A549 (cell line): ENCODE measurements at regions not wholly inside any gene's neighbourhood (a gene's known extent, or its start where the extent isn't known, plus 50 kb on each side); places are given as distances from the start of the nearest gene placed in this dataset.

ENCODE experiments used
- ATAC-seq, 2 experiments: fragments of 200-7000 bp in 1 of 2; fragments of >200 bp in 1 of 2; cut with Nextera tagmentation in 1 of 2; cut with Tn5 transposase in 1 of 2; 3 replicates each; pipeline versions ENCODE4 v1.8.0 to v1.9.1; 2018 to 2020; ENCODE audit warnings: mild to moderate bottlenecking in 1 of 2, moderate library complexity in 1 of 2
- CTCF ChIA-PET: fragments of 300-600 bp; sonication (Branson Sonifier 250); formaldehyde crosslinking; extraction: SDS; loops from one replicate; lab custom pipeline; 2021; ENCODE audit warnings: antibody characterized with exemption, inconsistent platforms; lab: Yijun Ruan, JAX
- POLR2A ChIA-PET: fragments of 350-600 bp; formaldehyde crosslinking; extraction: SDS; loops from one replicate; lab custom pipeline; 2021; ENCODE audit warnings: antibody characterized with exemption, inconsistent platforms; lab: Yijun Ruan, JAX
- DNase-seq, 2 experiments: peaks; one replicate each; pipeline versions ENCODE4 v3.0.0 to v3.0.0-alpha.2; 2011 to 2016; ENCODE audit warnings: low read depth in 1 of 2, low spot score in 1 of 2
- FAIRE-seq: peaks from 2 replicates; lab custom pipeline; 2011; peaks lifted over from hg19 to GRCh38; lab: Jason Lieb, UNC
- H3K27ac ChIP-seq, 2 experiments: fragments of >200 bp; sonication (Bioruptor Twin); formaldehyde crosslinking; 3 replicates each; pipeline ENCODE4 v1.5.1; 2016 to 2017
- H3K4me1 ChIP-seq: fragments of >200 bp; sonication (Bioruptor Twin); formaldehyde crosslinking; 3 replicates; pipeline ENCODE4 v1.6.1; 2016
- H3K4me2 ChIP-seq: fragments of >200 bp; sonication (Bioruptor Twin); formaldehyde crosslinking; 3 replicates; pipeline ENCODE4 v1.6.1; 2016
- H3K4me3 ChIP-seq: fragments of >200 bp; sonication (Bioruptor Twin); formaldehyde crosslinking; 3 replicates; pipeline ENCODE4 v1.5.1; 2016
- H3K9me3 ChIP-seq: fragments of >200 bp; sonication (Bioruptor Twin); formaldehyde crosslinking; 3 replicates; pipeline ENCODE4 v1.6.1; 2016
- ATOH8 ChIP-seq: fragments of 250-450 bp; sonication (Bioruptor Pico); IDR thresholded peaks from 2 replicates; pipeline ENCODE4 v1.5.0; 2020; ENCODE audit warnings: low read depth, mild to moderate bottlenecking, moderate library complexity
- BCL3 ChIP-seq: fragments of >200 bp; sonication (Bioruptor Twin); formaldehyde crosslinking; IDR thresholded peaks from 3 replicates; pipeline ENCODE4 v1.6.1; 2016
- BHLHE40 ChIP-seq: IDR thresholded peaks from 2 replicates; pipeline ENCODE4 v1.6.1; 2012; ENCODE audit warnings: low read depth, low read length, inconsistent platforms
- CEBPB ChIP-seq, 2 experiments: fragments of >200 bp in 1 of 2; sonication (Bioruptor Twin) in 1 of 2; formaldehyde crosslinking in 1 of 2; IDR thresholded peaks; 2 replicates each; pipeline ENCODE4 v1.6.1; 2012 to 2016
- CTCF ChIP-seq: fragments of >200 bp; sonication (Bioruptor Twin); formaldehyde crosslinking; IDR thresholded peaks from 3 replicates; pipeline ENCODE4 v1.5.1; 2016
- EHF ChIP-seq: fragments of 250-450 bp; sonication (Bioruptor Pico); IDR thresholded peaks from 2 replicates; pipeline ENCODE4 v1.5.0; 2020; ENCODE audit warnings: mild to moderate bottlenecking
- EHMT2 ChIP-seq: fragments of 200-600 bp; sonication (generic); IDR thresholded peaks from 2 replicates; pipeline ENCODE4 v1.6.1; 2016; ENCODE audit warnings: antibody characterized with exemption, low read depth, mild to moderate bottlenecking, moderate library complexity
- FOSB ChIP-seq: fragments of 250-450 bp; sonication (Bioruptor Pico); IDR thresholded peaks from 2 replicates; pipeline ENCODE4 v1.5.0; 2020; ENCODE audit warnings: mild to moderate bottlenecking, moderate library complexity
- HDAC2 ChIP-seq: fragments of 200-600 bp; sonication (generic); IDR thresholded peaks from 2 replicates; pipeline ENCODE4 v1.6.1; 2016
- JUN ChIP-seq, 2 experiments: fragments of >200 bp; sonication (Bioruptor Twin); formaldehyde crosslinking; IDR thresholded peaks; 2 replicates in 1 of 2; 3 replicates in 1 of 2; pipeline ENCODE4 v1.6.1; 2016 to 2017
- MAFK ChIP-seq: fragments of 450-650 bp; IDR thresholded peaks from 2 replicates; pipeline ENCODE4 v1.6.1; 2014; ENCODE audit not compliant: partially characterized antibody
- MAX ChIP-seq: IDR thresholded peaks from 2 replicates; pipeline ENCODE4 v1.6.1; 2012
- MAZ ChIP-seq: fragments of 150-350 bp; IDR thresholded peaks from 2 replicates; pipeline ENCODE4 v1.6.1; 2014; ENCODE audit warnings: antibody characterized with exemption, low read depth, low read length, borderline replicate concordance
- NFE2L2 ChIP-seq: fragments of 150-350 bp; conservative IDR thresholded peaks from 2 replicates; pipeline ENCODE4 v1.6.1; 2014; ENCODE audit warnings: low read length
- NR3C1 ChIP-seq: fragments of >200 bp; sonication (Bioruptor Twin); formaldehyde crosslinking; IDR thresholded peaks from 3 replicates; pipeline ENCODE4 v1.6.1; 2017
- PBX3 ChIP-seq: IDR thresholded peaks from 2 replicates; pipeline ENCODE4 v1.6.1; 2012
- POLR2AphosphoS2 ChIP-seq: conservative IDR thresholded peaks from 2 replicates; pipeline ENCODE4 v1.6.1; 2012; ENCODE audit warnings: low read length, improper control_type of control experiment, inconsistent platforms
- RAD21 ChIP-seq, 2 experiments: fragments of >200 bp in 1 of 2; sonication (Bioruptor Twin) in 1 of 2; formaldehyde crosslinking in 1 of 2; IDR thresholded peaks in 1 of 2; conservative IDR thresholded peaks in 1 of 2; 2 replicates in 1 of 2; 3 replicates in 1 of 2; pipeline ENCODE4 v1.6.1; 2012 to 2018; ENCODE audit warnings: inconsistent platforms in 1 of 2
- RCOR1 ChIP-seq: fragments of 150-350 bp; IDR thresholded peaks from 2 replicates; pipeline ENCODE4 v1.6.1; 2014; ENCODE audit warnings: antibody characterized with exemption, low read length, low read depth
- RFX5 ChIP-seq: fragments of 450-650 bp; IDR thresholded peaks from 2 replicates; pipeline ENCODE4 v1.7.1; 2014; ENCODE audit warnings: antibody characterized with exemption, mild to moderate bottlenecking, moderate library complexity
- TP53 ChIP-seq: fragments of 250-450 bp; sonication (Bioruptor Pico); IDR thresholded peaks from 2 replicates; pipeline ENCODE4 v1.5.0; 2021; ENCODE audit warnings: mild to moderate bottlenecking, moderate library complexity
- ZC3H11A ChIP-seq: fragments of 450-650 bp; IDR thresholded peaks from 2 replicates; pipeline ENCODE4 v1.6.1; 2014; ENCODE audit warnings: antibody characterized with exemption, mild to moderate bottlenecking
- ZFP36 ChIP-seq: fragments of 450-650 bp; IDR thresholded peaks from 2 replicates; pipeline ENCODE4 v1.6.1; 2014; ENCODE audit warnings: borderline replicate concordance; ENCODE audit not compliant: partially characterized antibody
- WGBS: methylation state at CpG from one replicate; pipeline ENCODE4 v1.1.6; 2017; ENCODE audit errors: missing lambda C conversion rate; 5-methylcytosine and 5-hydroxymethylcytosine counted together

GRCh38 chr2:71791061-71791450 is 337.7 kb downstream of the DYSF start:
- Histone ChIP-seq H3K27ac (no peak overlapping the region), H3K4me2 (no peak overlapping the region), H3K4me3 (no peak overlapping the region), H3K4me1 (peaks cover 9% of the 10 kb centered on the region), H3K9me3 (no peaks in the 10 kb centered on the region)
- WGBS: 61% methylated on average over 2 of the region's 2 CpGs
- ChIA-PET CTCF (interaction anchor here (1.1 to 17.4 kb wide), 5 partner anchors 9 to 360 kb away, joined by 3 to 222 read pairs (median 10); no protein-coding TSS in a partner anchor), POLR2A (no interaction called here)
- TF ChIP-seq BHLHE40: no peak
- no peak for TF ChIP-seq HDAC2
- TF ChIP-seq RCOR1: no peak
- TF ChIP-seq CEBPB (IDR thresholded peaks at IDR 0.05): no peak
- no peak for TF ChIP-seq POLR2AphosphoS2
- TF ChIP-seq MAZ: no peak
- TF ChIP-seq MAX: no peak
- TF ChIP-seq NR3C1: no peak
- TF ChIP-seq BCL3: no peak
- TF ChIP-seq JUN (IDR thresholded peaks at IDR 0.05): no peak
- TF ChIP-seq MAFK: no peak
- no peak for TF ChIP-seq ZC3H11A
- no peak for TF ChIP-seq ZFP36
- DNase-seq (no peak), FAIRE-seq (no peak), ATAC-seq (no peak)

GRCh38 chr2:71790226-71791060 is 337.1 kb downstream of the DYSF start:
- DNase-seq: no peak
- FAIRE-seq: no peak
- TF ChIP-seq CTCF (no peak), MAFK (peak; percentile 84)
- Histone ChIP-seq H3K27ac (no peak overlapping the region; a peak in 1 of 6 replicates), H3K9me3 (no peaks in the 10 kb centered on the region), H3K4me1 (peaks cover 12% of the 10 kb centered on the region), H3K4me3 (no peak overlapping the region), H3K4me2 (no peak overlapping the region)
- ChIA-PET CTCF (interaction anchor here (1.0 to 17.4 kb wide), 7 partner anchors 9 to 360 kb away, joined by 3 to 222 read pairs (median 5); no protein-coding TSS in a partner anchor), POLR2A (no interaction called here)
- WGBS: 87% methylated on average over 10 of the region's 11 CpGs
- no peak for ATAC-seq

- no peak overlapping the region for H3K27ac ChIP-seq
- no peak overlapping the region for H3K4me2 ChIP-seq
- FAIRE-seq (no peak), ATAC-seq (0 out of 6 replicates have a peak, but pooled peaks of 1 of the 2 experiments have one; percentile 10), DNase-seq (peak in 1 of 2 experiments; percentile 52)
- WGBS: 65% methylated on average over 14 of the region's 14 CpGs
- CTCF ChIA-PET: interaction anchor here (0.7 to 17.4 kb wide), 8 partner anchors 9 to 350 kb away, joined by 3 to 222 read pairs (median 4); no protein-coding TSS in a partner anchor
- no peak overlapping the region for H3K4me3 ChIP-seq
- no peaks in the 10 kb centered on the region for H3K9me3 ChIP-seq
- H3K4me1 ChIP-seq: peaks cover 20% of the 10 kb centered on the region
- TF ChIP-seq EHMT2: 0 out of 2 replicates have a peak, but pooled peaks have one; percentile 32
- no peak for TF ChIP-seq TP53 (CRISPR knock-in tag)
- no peak for TF ChIP-seq ZFP36
- no peak for TF ChIP-seq EHF (CRISPR knock-in tag)
- no peak for TF ChIP-seq RFX5
- no peak for TF ChIP-seq ATOH8 (CRISPR knock-in tag)
- no peak for TF ChIP-seq PBX3
- no peak for TF ChIP-seq FOSB
- peak; percentile 10 to 40; a peak in 2 of 5 replicates for TF ChIP-seq RAD21 (conservative IDR thresholded peaks at IDR 0.05 in 1 of 2, IDR thresholded peaks at IDR 0.05 in 1 of 2)
- no peak for TF ChIP-seq MAFK
- TF ChIP-seq NFE2L2: no peak
- peak; percentile 28; the same call in 2 of the 3 replicates for TF ChIP-seq CTCF
- POLR2A ChIA-PET: no interaction called here
Measured at GRCh38 chr2:71789556-71790204, 336.3 kb downstream of the DYSF start.
